HEK293 (cell line): ENCODE measurements at regions not wholly inside any gene's neighbourhood (a gene's known extent, or its start where the extent isn't known, plus 50 kb on each side); places are given as distances from the start of the nearest gene placed in this dataset.

Source experiments
- YY1 ChIP-seq: fragments of 450-650 bp; formaldehyde crosslinking; IDR thresholded peaks from 2 replicates; pipeline ENCODE4 v1.5.1; 2018; ENCODE audit warnings: missing biosample characterization, missing genetic modification characterization
- TF ChIP-seq, protein P1 (sequence below): fragments of 450-650 bp; formaldehyde crosslinking; IDR thresholded peaks from 2 replicates; pipeline ENCODE4 v1.5.1; 2016; ENCODE audit warnings: missing biosample characterization, missing genetic modification characterization

DNA sequence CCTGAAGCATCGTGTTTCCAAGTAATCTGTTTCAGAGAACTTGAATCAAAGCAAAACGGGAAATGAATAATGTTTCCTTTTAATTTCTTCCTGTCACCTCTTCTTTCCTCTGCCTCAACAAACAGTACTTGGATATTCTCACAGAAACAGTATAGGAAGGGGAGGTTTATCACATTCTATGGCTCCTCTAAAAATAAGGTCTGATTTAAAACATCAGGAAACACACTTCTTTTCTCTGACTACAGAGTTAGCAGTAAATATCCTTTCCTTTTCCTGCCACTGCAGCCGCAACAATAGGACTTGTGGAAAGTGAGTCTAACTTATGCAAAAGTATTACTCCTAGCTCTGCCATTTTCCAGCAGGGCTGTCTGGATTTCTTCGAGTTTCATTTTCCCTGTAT is 62.3 kb downstream of the CH25H start:
- TF ChIP-seq, protein P1, sequence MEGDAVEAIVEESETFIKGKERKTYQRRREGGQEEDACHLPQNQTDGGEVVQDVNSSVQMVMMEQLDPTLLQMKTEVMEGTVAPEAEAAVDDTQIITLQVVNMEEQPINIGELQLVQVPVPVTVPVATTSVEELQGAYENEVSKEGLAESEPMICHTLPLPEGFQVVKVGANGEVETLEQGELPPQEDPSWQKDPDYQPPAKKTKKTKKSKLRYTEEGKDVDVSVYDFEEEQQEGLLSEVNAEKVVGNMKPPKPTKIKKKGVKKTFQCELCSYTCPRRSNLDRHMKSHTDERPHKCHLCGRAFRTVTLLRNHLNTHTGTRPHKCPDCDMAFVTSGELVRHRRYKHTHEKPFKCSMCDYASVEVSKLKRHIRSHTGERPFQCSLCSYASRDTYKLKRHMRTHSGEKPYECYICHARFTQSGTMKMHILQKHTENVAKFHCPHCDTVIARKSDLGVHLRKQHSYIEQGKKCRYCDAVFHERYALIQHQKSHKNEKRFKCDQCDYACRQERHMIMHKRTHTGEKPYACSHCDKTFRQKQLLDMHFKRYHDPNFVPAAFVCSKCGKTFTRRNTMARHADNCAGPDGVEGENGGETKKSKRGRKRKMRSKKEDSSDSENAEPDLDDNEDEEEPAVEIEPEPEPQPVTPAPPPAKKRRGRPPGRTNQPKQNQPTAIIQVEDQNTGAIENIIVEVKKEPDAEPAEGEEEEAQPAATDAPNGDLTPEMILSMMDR, result no peak
- no peak for TF ChIP-seq YY1
